Brain microvascular endothelial cell (primary cell): ENCODE measurements at regions not wholly inside any gene's neighbourhood (a gene's known extent, or its start where the extent isn't known, plus 50 kb on each side); places are given as distances from the start of the nearest gene placed in this dataset.

Experiments used
- DNase-seq: peaks from one replicate; pipeline ENCODE4 v3.0.0-alpha.2; 2020
- H3K27ac ChIP-seq: fragments of 250-450 bp; sonication (Bioruptor Pico); 2 replicates; pipeline ENCODE4 v1.5.1; 2020; ENCODE audit warnings: mild to moderate bottlenecking, moderate library complexity
- H3K27me3 ChIP-seq: fragments of 250-450 bp; sonication (Bioruptor Pico); replicated peaks from 2 replicates; pipeline ENCODE4 v1.5.1; 2020; ENCODE audit warnings: mild to moderate bottlenecking
- H3K36me3 ChIP-seq: fragments of 250-450 bp; sonication (Bioruptor Pico); replicated peaks from 2 replicates; pipeline ENCODE4 v1.5.1; 2020; ENCODE audit warnings: mild to moderate bottlenecking
- H3K4me3 ChIP-seq: 2 replicates; pipeline ENCODE4 v1.5.1; 2011; ENCODE audit warnings: low read depth, mild to moderate bottlenecking, control low read depth, low read length, moderate library complexity
- in situ Hi-C: cut with HindIII; loops from 2 replicates; pipeline ENCODE4 v1.10.0; 2017; ENCODE audit warnings: low sequenced_read_pairs, low pct_ligation_motif_present
- TF ChIP-seq, protein P1 (sequence below): IDR thresholded peaks from 2 replicates; pipeline ENCODE4 v1.5.1; 2011; ENCODE audit warnings: low read depth, mild to moderate bottlenecking, moderate library complexity, low read length, control low read depth, inconsistent platforms; ENCODE audit errors: missing control alignments

DNA sequence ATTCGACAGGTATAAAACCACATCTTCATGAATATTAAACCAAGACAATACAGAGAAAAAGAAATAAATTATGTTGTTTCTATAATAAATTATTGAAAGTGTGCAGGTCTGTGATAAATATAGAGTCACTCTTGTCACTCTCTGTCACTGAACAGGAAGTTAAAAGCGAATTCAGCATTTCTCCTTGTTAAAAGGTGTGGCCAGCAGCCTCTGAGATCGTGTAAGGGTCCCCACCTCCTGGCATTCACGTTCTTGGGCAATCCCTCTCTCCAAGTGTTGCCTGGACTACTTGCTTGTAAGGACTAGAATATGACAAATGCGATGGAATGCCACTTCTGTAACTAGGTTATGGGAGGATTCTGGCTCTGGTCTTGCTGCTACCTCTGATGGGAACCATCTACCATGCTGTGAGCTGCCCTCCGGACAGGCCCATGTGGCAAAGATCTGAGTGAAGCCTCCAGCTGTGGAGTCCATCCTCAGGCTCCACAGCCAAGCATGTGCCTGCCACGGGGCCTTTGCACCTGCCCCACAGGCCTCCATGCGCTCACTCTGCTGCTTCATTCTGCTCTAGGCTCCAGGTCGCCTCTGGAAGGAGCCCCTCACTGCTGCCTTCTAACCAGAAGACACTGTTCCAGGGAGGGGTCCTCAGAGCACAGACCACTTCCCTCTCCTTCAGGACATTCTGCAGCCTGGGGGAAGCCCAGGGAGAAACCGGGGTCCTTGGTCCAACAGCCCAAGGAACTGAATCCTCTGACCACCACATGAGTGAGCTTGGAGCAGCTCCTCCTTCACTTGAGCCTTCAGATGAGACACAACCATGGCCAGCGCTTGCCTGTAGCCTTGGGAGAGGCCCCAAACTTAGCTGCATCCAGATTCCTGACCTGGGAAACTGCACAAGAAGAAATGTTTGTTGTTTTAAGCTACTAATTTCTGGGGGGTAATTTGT, 202.9 kb upstream of the HDAC4 start:
- in situ Hi-C loops = no loop called here
- no peak overlapping the region for H3K27ac ChIP-seq
- H3K27me3 ChIP-seq = no peaks in the 10 kb centered on the region
- TF ChIP-seq, protein P1, sequence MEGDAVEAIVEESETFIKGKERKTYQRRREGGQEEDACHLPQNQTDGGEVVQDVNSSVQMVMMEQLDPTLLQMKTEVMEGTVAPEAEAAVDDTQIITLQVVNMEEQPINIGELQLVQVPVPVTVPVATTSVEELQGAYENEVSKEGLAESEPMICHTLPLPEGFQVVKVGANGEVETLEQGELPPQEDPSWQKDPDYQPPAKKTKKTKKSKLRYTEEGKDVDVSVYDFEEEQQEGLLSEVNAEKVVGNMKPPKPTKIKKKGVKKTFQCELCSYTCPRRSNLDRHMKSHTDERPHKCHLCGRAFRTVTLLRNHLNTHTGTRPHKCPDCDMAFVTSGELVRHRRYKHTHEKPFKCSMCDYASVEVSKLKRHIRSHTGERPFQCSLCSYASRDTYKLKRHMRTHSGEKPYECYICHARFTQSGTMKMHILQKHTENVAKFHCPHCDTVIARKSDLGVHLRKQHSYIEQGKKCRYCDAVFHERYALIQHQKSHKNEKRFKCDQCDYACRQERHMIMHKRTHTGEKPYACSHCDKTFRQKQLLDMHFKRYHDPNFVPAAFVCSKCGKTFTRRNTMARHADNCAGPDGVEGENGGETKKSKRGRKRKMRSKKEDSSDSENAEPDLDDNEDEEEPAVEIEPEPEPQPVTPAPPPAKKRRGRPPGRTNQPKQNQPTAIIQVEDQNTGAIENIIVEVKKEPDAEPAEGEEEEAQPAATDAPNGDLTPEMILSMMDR = no peak
- no peaks in the 10 kb centered on the region for H3K36me3 ChIP-seq
- no peak for DNase-seq
- no peak overlapping the region for H3K4me3 ChIP-seq

DNA sequence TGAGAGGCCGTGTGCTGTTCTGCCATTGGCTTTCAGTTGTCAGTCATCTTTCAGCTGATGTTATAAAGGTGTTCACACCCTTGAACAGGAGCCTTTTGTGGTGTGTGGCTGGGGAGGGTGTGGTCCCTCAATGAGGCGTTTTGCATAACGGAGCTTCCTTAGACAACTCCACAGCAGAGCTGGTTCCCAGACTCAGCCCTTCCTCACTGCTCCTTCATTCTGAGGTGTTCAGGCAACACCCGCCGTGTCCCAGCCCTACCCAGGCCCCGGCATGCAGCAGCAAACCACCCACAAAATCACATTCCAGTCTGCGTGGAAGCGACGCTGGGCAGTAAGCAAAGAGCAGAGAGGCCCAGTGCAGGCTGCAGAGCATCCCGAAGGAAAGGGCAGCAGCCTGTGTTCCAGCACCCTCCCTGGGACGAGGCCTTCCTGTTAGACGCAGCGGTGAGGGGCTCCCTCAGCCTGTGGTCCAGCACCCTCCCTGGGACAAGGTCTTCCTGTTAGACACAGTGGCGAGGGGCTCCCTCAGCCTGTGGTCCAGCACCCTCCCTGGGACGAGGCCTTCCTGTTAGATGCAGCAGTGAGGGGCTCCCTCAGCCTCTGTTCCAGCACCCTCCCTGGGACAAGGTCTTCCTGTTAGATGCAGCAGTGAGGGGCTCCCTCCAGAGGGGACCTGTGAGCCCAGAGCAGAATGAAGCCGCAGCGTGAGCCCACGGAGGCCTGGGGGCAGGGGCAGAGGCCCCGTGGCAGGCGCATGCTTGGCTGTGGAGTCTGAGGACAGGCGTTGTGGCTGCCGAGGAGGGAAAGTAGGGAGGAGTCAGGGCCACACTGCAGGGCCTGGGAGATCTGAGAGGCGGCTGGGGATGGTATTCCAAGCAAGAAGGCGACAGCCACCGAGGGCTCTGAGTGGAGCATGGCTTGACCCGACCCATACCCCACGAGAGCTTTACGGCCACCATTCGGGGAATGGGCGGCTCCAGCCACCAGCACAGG, 201.8 kb upstream of the HDAC4 start:
- H3K4me3 ChIP-seq = no peak overlapping the region
- H3K27ac ChIP-seq = no peak overlapping the region
- TF ChIP-seq, protein P1 = no peak
- DNase-seq = no peak
- no peaks in the 10 kb centered on the region for H3K36me3 ChIP-seq
- in situ Hi-C loops = no loop called here
- no peaks in the 10 kb centered on the region for H3K27me3 ChIP-seq

DNA sequence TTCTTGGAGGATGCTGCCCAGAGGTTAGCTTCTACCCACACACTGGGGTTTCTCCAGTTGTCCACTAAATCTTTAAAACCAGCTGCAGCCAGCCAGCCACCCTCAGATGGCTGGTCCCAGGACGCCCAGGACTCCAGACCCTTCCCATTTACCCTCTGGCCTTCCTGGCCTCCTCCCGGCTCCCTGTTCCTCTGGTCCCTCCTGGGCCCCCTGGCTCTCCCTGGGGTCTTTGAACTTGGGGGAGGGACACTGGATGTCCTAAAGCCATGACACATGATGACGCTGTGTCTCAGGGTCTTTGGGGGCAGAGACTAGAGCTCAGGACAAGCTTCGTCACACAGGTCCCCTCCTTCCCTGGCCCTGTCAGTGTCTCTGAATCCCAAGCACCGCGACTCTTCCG, 201.1 kb upstream of the HDAC4 start:
- DNase-seq = no peak
- H3K27me3 ChIP-seq = no peaks in the 10 kb centered on the region
- no peaks in the 10 kb centered on the region for H3K36me3 ChIP-seq
- no peak overlapping the region for H3K4me3 ChIP-seq
- H3K27ac ChIP-seq = no peak overlapping the region
- TF ChIP-seq, protein P1 = no peak
- in situ Hi-C loops = no loop called here

DNA sequence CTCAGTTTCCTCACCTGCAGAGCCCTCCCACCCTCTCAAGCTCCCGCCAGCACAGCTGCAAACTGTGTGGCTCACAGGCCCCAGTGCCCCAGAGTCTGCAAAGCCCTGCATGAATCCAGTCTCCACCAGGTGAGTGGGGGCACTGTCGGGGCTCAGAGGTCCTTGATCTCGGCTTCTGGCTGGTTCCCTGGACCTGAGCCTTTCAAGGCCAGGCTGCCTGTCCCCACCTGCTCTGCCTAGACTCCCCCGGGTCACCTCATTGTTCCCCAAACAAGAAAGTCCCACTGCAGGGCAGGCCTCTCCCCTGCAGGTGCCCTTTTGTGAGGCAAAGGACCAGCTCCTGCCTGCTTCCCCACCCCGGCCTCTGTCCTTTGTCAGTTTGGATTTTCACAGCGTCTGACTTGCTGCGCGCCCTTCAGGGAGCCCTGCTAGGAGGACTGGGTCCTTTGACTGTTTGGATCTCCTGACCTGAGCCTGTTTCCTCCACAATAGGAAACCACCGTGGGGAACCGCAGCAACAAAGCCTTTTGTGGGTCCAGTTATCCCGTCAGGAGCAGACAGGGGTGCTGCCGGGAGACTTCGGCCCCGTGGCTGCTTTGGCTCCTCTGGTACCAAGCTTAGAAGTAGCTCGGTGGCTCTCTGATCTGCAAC, 200.5 kb upstream of the HDAC4 start:
- in situ Hi-C loops = no loop called here

DNA sequence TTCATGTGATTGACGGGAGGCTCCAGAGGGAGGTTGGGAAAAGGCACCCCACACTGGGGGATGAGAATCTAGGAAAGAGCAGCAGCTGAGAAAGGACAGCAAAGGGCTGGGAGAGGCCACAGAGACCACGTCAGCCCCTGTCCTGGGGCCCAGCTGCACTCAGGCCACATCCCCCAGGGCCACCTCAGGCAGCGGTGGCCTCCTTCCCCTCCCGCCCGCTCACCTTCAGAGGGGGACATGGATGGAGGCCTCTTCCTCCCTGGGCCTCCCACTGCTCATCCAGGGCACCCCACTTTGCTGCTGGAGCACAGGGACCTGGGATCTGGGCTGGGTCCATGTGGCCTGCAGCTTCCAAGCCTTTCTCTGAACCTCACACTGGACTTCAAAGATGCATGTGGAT, 199.8 kb upstream of the HDAC4 start:
- DNase-seq = no peak
- Histone ChIP-seq H3K4me3 (no peak overlapping the region), H3K27me3 (no peaks in the 10 kb centered on the region), H3K36me3 (no peaks in the 10 kb centered on the region), H3K27ac (no peak overlapping the region)
- in situ Hi-C loops = no loop called here
- TF ChIP-seq, protein P1 = no peak

More for the DNA sequence above, 200.5 kb upstream of the HDAC4 start:
- DNase-seq = no peak
- Histone ChIP-seq H3K27ac (no peak overlapping the region), H3K27me3 (no peaks in the 10 kb centered on the region), H3K36me3 (no peaks in the 10 kb centered on the region), H3K4me3 (no peak overlapping the region)
- TF ChIP-seq, protein P1 = no peak
